ENCODE measurements at regions not wholly inside any gene's neighbourhood (a gene's known extent, or its start where the extent isn't known, plus 50 kb on each side); places are given as distances from the start of the nearest gene placed in this dataset.

DNA sequence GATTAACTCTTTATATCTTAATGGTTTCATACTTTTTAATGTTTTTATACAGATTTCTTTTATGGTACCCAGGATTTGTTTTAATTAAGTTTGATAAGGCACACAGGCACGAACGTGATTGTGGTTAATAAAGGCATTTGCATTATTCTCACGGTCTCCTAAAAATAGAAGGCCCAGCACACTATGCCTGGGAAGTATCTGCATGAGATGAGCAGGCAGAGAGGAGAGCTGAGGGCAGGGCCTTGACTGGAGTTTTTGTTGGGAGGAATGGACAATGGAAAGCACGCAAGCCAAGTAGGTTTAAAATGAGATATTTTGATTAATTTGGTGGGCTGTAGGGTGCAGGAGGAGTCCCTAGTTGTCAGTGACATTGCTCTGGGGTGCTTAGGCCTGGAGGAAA is 1714.3 kb upstream of the PCDH7 start:
- Mint-ChIP-seq H3K27me3 (no peaks in the 10 kb centered on the region), H3K4me1 (no peaks in the 10 kb centered on the region), H3K36me3 (ENCODE audit: insufficient read depth) (peaks cover 3% of the 10 kb centered on the region), H3K4me3 (no peak overlapping the region), H3K9me3 (peaks cover 43% of the 10 kb centered on the region), H3K27ac (ENCODE audit: low read depth) (no peak overlapping the region)
- DNase-seq (ENCODE audit: low spot score in 2 of 2) (no peak), ATAC-seq (replicated peaks; ENCODE audit: extremely low read depth, poor library complexity, severe bottlenecking) (no peak)

DNA sequence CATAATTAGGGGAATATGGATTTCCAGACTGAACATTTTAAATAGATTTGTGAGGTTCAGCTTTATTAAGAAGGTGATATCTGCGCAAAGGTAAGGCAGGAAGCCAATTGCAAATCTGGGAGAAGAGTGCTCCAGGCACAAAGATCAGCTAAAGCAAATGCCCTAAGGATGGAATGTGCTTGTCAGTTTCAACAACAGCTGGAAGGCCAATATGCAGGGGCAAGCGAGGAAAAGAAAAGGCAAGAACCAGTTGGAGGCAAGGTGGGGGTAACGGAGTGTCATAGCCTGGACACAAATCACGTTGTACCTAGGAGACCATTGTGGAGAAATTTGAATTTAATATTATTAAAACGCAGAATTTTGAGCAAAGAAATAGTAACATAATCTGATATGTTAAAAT is 1710.3 kb upstream of the PCDH7 start:
- ATAC-seq (replicated peaks; ENCODE audit: extremely low read depth, poor library complexity, severe bottlenecking) (no peak), DNase-seq (ENCODE audit: low spot score in 2 of 2) (no peak)
- Mint-ChIP-seq H3K27me3 (no peaks in the 10 kb centered on the region), H3K4me1 (no peaks in the 10 kb centered on the region), H3K9me3 (peaks cover 43% of the 10 kb centered on the region), H3K4me3 (no peak overlapping the region), H3K27ac (ENCODE audit: low read depth) (no peak overlapping the region), H3K36me3 (ENCODE audit: insufficient read depth) (peaks cover 6% of the 10 kb centered on the region)

DNA sequence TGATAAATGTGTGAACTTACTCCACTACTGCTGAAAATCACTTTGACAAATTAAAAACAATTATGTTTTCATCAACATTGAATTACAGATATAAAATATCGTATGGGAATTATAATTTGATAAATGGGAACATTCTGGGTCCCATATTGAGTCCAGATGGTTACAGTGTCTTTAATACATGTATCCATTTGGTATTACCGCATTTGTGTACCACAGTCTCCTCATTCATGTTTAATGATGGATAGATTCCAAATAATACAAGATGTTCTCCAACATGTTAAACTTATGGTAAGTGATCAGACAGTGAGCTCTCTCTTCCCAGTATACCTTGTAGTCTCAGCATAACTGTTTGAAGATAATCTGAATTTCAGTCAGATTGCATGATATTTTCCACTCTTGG is 1706.8 kb upstream of the PCDH7 start:
- H3K9me3 Mint-ChIP-seq, result peaks cover 36% of the 10 kb centered on the region
- no peak for DNase-seq (ENCODE audit: low spot score in 2 of 2)
- ATAC-seq (replicated peaks; ENCODE audit: extremely low read depth, poor library complexity, severe bottlenecking), result no peak
- peaks cover 4% of the 10 kb centered on the region for H3K36me3 Mint-ChIP-seq (ENCODE audit: insufficient read depth)
- no peaks in the 10 kb centered on the region for H3K27me3 Mint-ChIP-seq
- no peaks in the 10 kb centered on the region for H3K4me1 Mint-ChIP-seq
- H3K4me3 Mint-ChIP-seq, result no peak overlapping the region
- no peak overlapping the region for H3K27ac Mint-ChIP-seq (ENCODE audit: low read depth)

DNA sequence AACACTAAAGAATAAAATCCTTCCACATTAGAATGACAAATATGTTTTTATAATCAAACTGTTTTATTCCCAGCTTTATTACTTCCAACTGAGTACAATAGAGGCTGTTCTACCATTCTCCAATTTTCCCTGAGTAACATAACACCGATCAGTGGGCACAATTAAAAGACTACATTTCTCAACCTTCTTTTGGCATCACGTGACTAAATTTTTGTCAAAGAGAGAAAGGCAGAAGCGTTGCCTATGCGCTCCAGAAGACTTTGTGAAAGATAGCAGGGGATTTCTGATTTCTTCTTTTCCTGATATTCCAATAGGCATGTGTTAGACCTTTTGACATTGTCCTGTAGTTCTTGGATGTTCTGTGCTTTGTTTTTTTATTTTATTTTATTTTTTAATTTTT is 1705.6 kb upstream of the PCDH7 start:
- no peaks in the 10 kb centered on the region for H3K4me1 Mint-ChIP-seq
- H3K36me3 Mint-ChIP-seq (ENCODE audit: insufficient read depth), result peaks cover 3% of the 10 kb centered on the region
- ATAC-seq (replicated peaks; ENCODE audit: extremely low read depth, poor library complexity, severe bottlenecking), result no peak
- peaks cover 24% of the 10 kb centered on the region for H3K9me3 Mint-ChIP-seq
- no peak overlapping the region for H3K4me3 Mint-ChIP-seq
- H3K27me3 Mint-ChIP-seq, result no peaks in the 10 kb centered on the region
- DNase-seq (ENCODE audit: low spot score in 2 of 2), result no peak
- no peak overlapping the region for H3K27ac Mint-ChIP-seq (ENCODE audit: low read depth)

DNA sequence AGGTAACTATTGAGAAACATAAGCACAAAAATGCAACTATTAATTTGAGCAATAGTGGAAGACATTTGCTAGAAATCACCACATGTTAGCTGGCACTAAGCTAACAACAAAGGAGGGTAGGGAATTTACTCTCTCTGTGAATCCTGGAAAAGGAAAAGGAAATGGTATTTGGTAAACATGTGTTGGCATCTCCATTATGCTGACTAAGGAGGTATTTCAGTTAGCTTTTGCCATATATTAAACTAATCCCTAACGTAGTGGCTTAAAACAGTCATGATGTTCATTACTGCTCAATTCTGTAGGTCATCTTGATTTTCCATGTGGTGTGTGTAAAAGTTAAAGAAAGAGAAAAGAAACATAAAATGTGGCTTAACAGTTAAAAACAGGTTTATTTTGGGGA is 1686.5 kb upstream of the PCDH7 start:
- Mint-ChIP-seq H3K27me3 (no peaks in the 10 kb centered on the region), H3K36me3 (ENCODE audit: insufficient read depth) (no peaks in the 10 kb centered on the region), H3K4me3 (no peak overlapping the region), H3K4me1 (no peaks in the 10 kb centered on the region), H3K27ac (ENCODE audit: low read depth) (no peak overlapping the region), H3K9me3 (peaks cover 36% of the 10 kb centered on the region)
- ATAC-seq (replicated peaks; ENCODE audit: extremely low read depth, poor library complexity, severe bottlenecking), result no peak
- DNase-seq (ENCODE audit: low spot score in 2 of 2), result no peak

DNA sequence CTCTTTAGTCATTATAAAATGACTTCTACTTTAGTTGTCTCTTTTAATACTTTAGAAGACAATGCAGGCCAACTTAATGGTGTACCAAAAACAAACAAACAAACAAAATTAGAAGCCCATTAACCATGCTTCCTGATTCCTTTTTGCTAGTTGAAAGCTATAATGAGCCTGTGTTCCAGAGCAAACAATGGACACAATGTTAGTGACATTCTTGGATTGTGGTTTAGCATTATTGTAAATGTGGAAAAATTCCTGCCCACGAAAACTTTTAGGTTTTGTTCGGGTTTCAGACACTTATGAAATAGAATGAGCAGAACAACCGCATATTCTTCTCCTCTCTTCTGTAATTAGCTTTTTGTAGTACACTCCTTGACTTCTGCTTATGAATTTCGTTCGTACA is 1682.7 kb upstream of the PCDH7 start:
- ATAC-seq (replicated peaks; ENCODE audit: extremely low read depth, poor library complexity, severe bottlenecking) (no peak), DNase-seq (ENCODE audit: low spot score in 2 of 2) (no peak)
- H3K27ac Mint-ChIP-seq (ENCODE audit: low read depth), result no peak overlapping the region
- H3K4me3 Mint-ChIP-seq, result no peak overlapping the region
- H3K36me3 Mint-ChIP-seq (ENCODE audit: insufficient read depth), result no peaks in the 10 kb centered on the region
- no peaks in the 10 kb centered on the region for H3K4me1 Mint-ChIP-seq
- H3K27me3 Mint-ChIP-seq, result no peaks in the 10 kb centered on the region
- H3K9me3 Mint-ChIP-seq, result peaks cover 28% of the 10 kb centered on the region

DNA sequence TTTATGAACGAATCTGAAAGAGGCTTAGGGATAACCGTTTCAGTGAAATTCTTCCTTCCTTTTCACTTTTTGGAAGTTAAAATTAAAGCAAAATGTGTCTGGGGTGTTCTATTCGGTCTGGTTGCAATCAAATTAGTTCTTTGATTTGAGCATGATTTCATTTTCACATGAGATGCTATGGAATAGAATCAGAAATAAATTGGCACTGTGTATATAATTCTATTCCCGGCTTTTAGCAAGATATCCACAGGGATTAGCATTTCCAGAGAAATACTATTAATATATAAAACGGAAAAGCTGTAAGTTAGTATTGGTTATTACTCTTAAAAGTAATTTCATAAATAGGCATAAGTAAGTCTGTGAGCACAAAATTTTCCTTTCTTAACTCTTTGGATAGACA is 1676.8 kb upstream of the PCDH7 start:
- no peaks in the 10 kb centered on the region for H3K36me3 Mint-ChIP-seq (ENCODE audit: insufficient read depth)
- no peaks in the 10 kb centered on the region for H3K4me1 Mint-ChIP-seq
- DNase-seq (ENCODE audit: low spot score in 2 of 2) (no peak), ATAC-seq (replicated peaks; ENCODE audit: extremely low read depth, poor library complexity, severe bottlenecking) (no peak)
- H3K27ac Mint-ChIP-seq (ENCODE audit: low read depth), result no peak overlapping the region
- H3K4me3 Mint-ChIP-seq, result no peak overlapping the region
- H3K9me3 Mint-ChIP-seq, result peaks cover 24% of the 10 kb centered on the region
- H3K27me3 Mint-ChIP-seq, result no peaks in the 10 kb centered on the region

DNA sequence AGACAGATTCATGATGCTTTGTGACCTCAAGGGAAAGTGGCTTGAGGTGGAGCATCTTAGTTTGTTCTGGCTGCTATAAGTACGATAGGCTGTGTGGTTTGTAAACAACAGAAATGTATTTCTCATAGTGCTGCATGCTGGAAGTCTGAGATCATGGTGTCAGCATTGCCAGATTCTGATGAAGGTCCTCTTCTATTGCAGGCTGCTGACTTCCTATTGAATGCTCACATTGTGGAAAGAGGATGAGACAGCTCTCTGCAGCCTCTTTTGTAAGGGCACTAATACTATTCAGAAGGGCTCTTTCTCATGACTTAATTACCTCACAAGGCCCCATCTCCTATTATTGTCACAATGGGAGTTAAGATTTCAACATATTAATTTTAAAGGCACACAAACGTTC is 1674.0 kb upstream of the PCDH7 start:
- H3K9me3 Mint-ChIP-seq, result peaks cover 31% of the 10 kb centered on the region
- no peaks in the 10 kb centered on the region for H3K36me3 Mint-ChIP-seq (ENCODE audit: insufficient read depth)
- no peak overlapping the region for H3K4me3 Mint-ChIP-seq
- ATAC-seq (replicated peaks; ENCODE audit: extremely low read depth, poor library complexity, severe bottlenecking) (no peak), DNase-seq (ENCODE audit: low spot score in 2 of 2) (no peak)
- no peaks in the 10 kb centered on the region for H3K27me3 Mint-ChIP-seq
- no peak overlapping the region for H3K27ac Mint-ChIP-seq (ENCODE audit: low read depth)
- H3K4me1 Mint-ChIP-seq, result no peaks in the 10 kb centered on the region

DNA sequence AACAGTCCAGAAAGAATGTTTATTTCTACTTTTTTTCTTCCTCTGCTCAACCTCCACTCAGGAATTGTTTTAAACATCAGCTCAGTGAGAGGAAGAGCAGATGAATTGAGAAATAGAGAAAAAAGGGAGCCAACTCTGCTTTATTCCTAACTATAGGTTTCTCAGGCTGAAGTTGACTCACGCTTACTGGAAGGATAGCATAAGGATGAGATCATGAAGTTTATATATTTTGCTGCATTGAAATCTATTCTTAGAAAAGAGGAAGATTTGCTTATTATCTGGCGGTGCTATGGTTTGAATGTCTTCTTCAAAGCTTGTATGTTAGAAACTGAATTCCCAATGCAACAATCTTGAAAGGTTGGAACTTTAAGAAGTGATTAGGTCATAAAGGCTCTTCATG is 1673.4 kb upstream of the PCDH7 start:
- no peaks in the 10 kb centered on the region for H3K27me3 Mint-ChIP-seq
- no peak for DNase-seq (ENCODE audit: low spot score in 2 of 2)
- no peak overlapping the region for H3K4me3 Mint-ChIP-seq
- no peaks in the 10 kb centered on the region for H3K4me1 Mint-ChIP-seq
- no peaks in the 10 kb centered on the region for H3K36me3 Mint-ChIP-seq (ENCODE audit: insufficient read depth)
- no peak for ATAC-seq (replicated peaks; ENCODE audit: extremely low read depth, poor library complexity, severe bottlenecking)
- H3K27ac Mint-ChIP-seq (ENCODE audit: low read depth), result no peak overlapping the region
- peaks cover 31% of the 10 kb centered on the region for H3K9me3 Mint-ChIP-seq

DNA sequence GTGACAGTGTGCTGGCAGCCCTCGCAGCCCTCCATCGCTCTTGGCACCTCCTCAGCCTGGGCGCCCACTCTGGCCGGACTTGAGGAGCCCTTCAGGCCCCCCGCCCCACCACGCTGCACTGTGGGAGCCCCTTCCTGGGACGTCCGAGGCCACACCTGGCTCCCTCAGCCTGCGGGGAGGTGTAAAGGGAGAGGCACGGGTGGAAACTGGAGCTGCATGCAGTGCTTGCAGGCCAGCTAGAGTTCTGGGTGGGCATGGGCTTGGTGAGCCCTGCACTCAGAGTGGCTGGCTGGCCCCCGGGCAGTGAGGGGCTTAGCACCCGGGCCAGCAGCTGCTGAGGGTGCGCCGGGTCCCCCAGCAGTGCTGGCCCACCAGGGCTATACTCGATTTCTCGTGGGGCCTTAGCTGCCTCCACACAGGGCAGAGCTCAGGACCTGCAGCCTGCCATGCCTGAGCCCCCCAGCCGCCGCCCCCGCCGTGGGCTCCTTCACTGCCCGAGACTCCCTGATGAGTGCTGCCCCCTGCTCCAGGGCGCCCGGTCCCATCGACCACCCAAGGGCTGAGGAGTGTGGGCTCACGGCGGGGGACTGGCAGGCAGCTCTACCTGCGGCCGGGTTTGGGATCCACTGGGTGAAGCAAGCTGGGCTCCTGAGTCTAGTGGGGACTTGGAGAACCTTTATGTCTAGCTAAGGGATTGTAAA is 1672.7 kb upstream of the PCDH7 start:
- Mint-ChIP-seq H3K36me3 (ENCODE audit: insufficient read depth) (no peaks in the 10 kb centered on the region), H3K4me1 (no peaks in the 10 kb centered on the region), H3K27me3 (no peaks in the 10 kb centered on the region), H3K9me3 (peaks cover 31% of the 10 kb centered on the region), H3K27ac (ENCODE audit: low read depth) (no peak overlapping the region), H3K4me3 (no peak overlapping the region)
- DNase-seq (ENCODE audit: low spot score in 2 of 2) (no peak), ATAC-seq (replicated peaks; ENCODE audit: extremely low read depth, poor library complexity, severe bottlenecking) (no peak)

DNA sequence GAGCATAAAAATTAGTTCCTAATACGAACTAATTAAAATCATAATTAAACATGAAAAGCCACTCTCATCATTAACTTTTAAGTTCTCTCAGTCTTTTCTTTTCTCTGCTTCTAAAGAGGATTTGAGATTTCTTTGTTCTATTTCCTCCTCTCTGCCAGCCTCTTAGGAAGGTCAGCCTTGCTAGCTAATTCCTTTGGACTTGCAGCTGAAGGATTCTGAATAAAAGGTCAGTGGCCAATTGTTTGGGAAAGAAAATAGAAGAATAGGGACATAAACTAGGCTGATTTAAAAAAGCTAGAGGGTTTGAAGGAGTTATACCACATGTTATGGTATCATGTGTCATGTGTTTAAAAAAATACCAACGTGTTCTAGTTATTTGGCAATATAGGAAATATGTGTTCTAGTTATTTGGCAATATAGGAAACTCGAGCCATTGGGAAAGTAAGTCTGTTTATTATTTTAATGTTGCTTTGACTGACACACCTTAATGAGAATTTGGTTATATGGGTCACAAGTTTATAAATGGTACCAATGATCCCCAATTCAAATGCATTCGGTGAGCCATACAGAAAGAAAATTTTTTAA is 1668.7 kb upstream of the PCDH7 start:
- DNase-seq (ENCODE audit: low spot score in 2 of 2), result no peak
- no peak overlapping the region for H3K4me3 Mint-ChIP-seq
- H3K27me3 Mint-ChIP-seq, result no peaks in the 10 kb centered on the region
- H3K4me1 Mint-ChIP-seq, result no peaks in the 10 kb centered on the region
- no peak overlapping the region for H3K27ac Mint-ChIP-seq (ENCODE audit: low read depth)
- no peaks in the 10 kb centered on the region for H3K36me3 Mint-ChIP-seq (ENCODE audit: insufficient read depth)
- H3K9me3 Mint-ChIP-seq, result peaks cover 34% of the 10 kb centered on the region
- ATAC-seq (replicated peaks; ENCODE audit: extremely low read depth, poor library complexity, severe bottlenecking), result no peak

DNA sequence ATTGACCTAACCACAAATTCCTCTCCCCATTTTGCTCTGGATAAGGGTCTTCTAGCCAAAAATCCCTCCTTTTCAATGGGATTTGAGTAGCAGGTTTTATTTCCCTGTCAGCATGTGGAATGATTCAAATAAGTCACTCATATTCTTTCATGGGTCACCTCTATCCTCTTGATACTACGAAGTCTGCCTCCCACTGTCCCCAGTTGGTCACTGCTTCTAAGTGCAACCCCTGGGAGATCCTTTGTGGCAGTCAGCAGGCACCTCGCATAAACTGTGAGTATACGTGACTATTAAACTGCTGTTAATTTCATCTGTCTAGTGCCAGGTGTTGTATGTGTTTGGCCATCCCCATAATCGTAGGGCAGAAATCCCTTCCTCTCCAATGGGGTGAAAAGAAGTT is 1667.9 kb upstream of the PCDH7 start:
- Mint-ChIP-seq H3K4me1 (no peaks in the 10 kb centered on the region), H3K9me3 (peaks cover 34% of the 10 kb centered on the region), H3K4me3 (no peak overlapping the region), H3K36me3 (ENCODE audit: insufficient read depth) (no peaks in the 10 kb centered on the region), H3K27ac (ENCODE audit: low read depth) (no peak overlapping the region), H3K27me3 (no peaks in the 10 kb centered on the region)
- ATAC-seq (replicated peaks; ENCODE audit: extremely low read depth, poor library complexity, severe bottlenecking) (no peak), DNase-seq (ENCODE audit: low spot score in 2 of 2) (no peak)

DNA sequence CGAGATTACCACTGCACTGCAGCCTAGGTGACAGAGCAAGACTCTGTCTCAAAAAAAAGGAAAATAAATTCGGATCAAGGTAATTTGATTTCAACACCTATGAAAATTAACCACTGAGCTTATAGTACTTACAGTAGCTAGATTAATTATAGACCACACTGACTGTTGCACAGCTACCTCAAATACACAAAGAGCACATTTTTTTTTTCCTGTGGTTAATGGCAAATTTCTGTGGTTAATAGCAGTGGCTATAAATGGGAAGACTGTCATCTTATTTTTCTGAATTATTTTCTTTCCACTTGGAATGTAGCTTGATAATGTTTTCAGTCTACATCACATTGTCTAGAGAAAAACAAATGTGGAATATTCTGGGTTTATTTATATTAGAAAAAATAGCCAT is 1661.6 kb upstream of the PCDH7 start:
- Mint-ChIP-seq H3K9me3 (peaks cover 15% of the 10 kb centered on the region), H3K4me1 (no peaks in the 10 kb centered on the region), H3K27ac (ENCODE audit: low read depth) (no peak overlapping the region), H3K27me3 (no peaks in the 10 kb centered on the region), H3K4me3 (no peak overlapping the region), H3K36me3 (ENCODE audit: insufficient read depth) (no peaks in the 10 kb centered on the region)
- no peak for ATAC-seq (replicated peaks; ENCODE audit: extremely low read depth, poor library complexity, severe bottlenecking)
- DNase-seq (ENCODE audit: low spot score in 2 of 2), result no peak
